ENCODE measurements at regions not wholly inside any gene's neighbourhood (a gene's known extent, or its start where the extent isn't known, plus 50 kb on each side); places are given as distances from the start of the nearest gene placed in this dataset.

DNA sequence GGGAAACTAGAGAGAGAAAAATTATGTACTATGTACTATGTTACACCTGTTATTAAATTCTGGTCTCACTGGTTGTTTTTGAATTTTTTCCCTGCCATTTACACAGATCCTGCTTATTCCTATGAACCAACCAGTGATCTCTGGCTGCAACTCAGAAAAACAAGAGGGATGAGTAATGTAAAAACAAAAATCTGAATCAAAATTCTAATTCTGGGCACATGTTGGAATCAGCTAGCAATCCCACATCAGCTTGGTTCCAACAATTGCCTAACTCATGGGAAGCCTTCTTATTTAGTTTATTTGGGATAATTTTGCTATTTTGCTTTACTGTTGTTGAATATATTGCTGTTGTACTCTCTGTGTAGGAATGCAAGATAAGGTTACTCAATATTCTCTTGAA is 78.3 kb downstream of the PLK2 start:
- TF ChIP-seq CTCF (IDR thresholded peaks at IDR 0.05; ENCODE audit: low read length), result no peak
- no peak for TF ChIP-seq EZH2phosphoT487 (IDR thresholded peaks at IDR 0.05; ENCODE audit: low read length)

Data from MM.1S (cell line).